HEK293T (cell line): ENCODE measurements at regions not wholly inside any gene's neighbourhood (a gene's known extent, or its start where the extent isn't known, plus 50 kb on each side); places are given as distances from the start of the nearest gene placed in this dataset.

Source experiments
- PKNOX1 ChIP-seq: fragments of 450-650 bp; IDR thresholded peaks from 2 replicates; pipeline ENCODE4 v1.6.1; 2016
- SUZ12 ChIP-seq: fragments of 450-650 bp; IDR thresholded peaks from 2 replicates; pipeline ENCODE4 v1.6.1; 2016; ENCODE audit warnings: mild to moderate bottlenecking

- no peak for TF ChIP-seq SUZ12
- TF ChIP-seq PKNOX1 = no peak
Observed at GRCh38 chr16:22621586-22622155, 111.0 kb downstream of the NPIPB5 start.
